HG03342 (cell line): ENCODE measurements at regions not wholly inside any gene's neighbourhood (a gene's known extent, or its start where the extent isn't known, plus 50 kb on each side); places are given as distances from the start of the nearest gene placed in this dataset.
"Not testable (repeated sequence)": the region's sequence is repeated elsewhere in the genome, so short reads cannot be mapped to it uniquely, and the experiment has no call there.

Experiments used
- ATAC-seq: cut with Tn5 transposase; IDR thresholded peaks from one replicate; pipeline ENCODE4 v1.9.1; 2021; ENCODE audit warnings: mild to moderate bottlenecking, moderate library complexity; ENCODE audit not compliant: unreplicated experiment

- ATAC-seq = no peak
These were observed 712.5 kb upstream of the SLIT2 start for GRCh38 chr4:19539201-19539600.

- ATAC-seq = no peak
These were observed 717.5 kb upstream of the SLIT2 start for GRCh38 chr4:19534159-19534558.

GRCh38 chr4:19531906-19532848 is 719.5 kb upstream of the SLIT2 start:
- ATAC-seq = no peak

GRCh38 chr4:19523964-19524363 is 727.7 kb upstream of the SLIT2 start:
- ATAC-seq = no peak

GRCh38 chr4:19522966-19523365 is 728.7 kb upstream of the SLIT2 start:
- no peak for ATAC-seq

GRCh38 chr4:19520939-19521520 is 730.7 kb upstream of the SLIT2 start:
- no peak for ATAC-seq

- no peak for ATAC-seq
These were observed 737.2 kb upstream of the SLIT2 start for GRCh38 chr4:19514276-19515070.

GRCh38 chr4:19512086-19512485 is 739.6 kb upstream of the SLIT2 start:
- ATAC-seq = no peak

- ATAC-seq = no peak
These were observed 740.7 kb upstream of the SLIT2 start for GRCh38 chr4:19510993-19511392.

GRCh38 chr4:19508442-19508841 is 743.3 kb upstream of the SLIT2 start:
- no peak for ATAC-seq

- no peak for ATAC-seq
These were observed 754.0 kb upstream of the SLIT2 start for GRCh38 chr4:19497705-19498104.

- no peak for ATAC-seq
These were observed 754.9 kb upstream of the SLIT2 start for GRCh38 chr4:19496756-19497155.

- no peak for ATAC-seq
These were observed 756.7 kb upstream of the SLIT2 start for GRCh38 chr4:19494961-19495360.

- no peak for ATAC-seq
These were observed 759.1 kb upstream of the SLIT2 start for GRCh38 chr4:19492606-19493005.

- ATAC-seq = no peak
These were observed 765.3 kb upstream of the SLIT2 start for GRCh38 chr4:19486400-19486799.

GRCh38 chr4:19478791-19479190 is 772.9 kb upstream of the SLIT2 start:
- no peak for ATAC-seq

- no peak for ATAC-seq
These were observed 778.1 kb upstream of the SLIT2 start for GRCh38 chr4:19473569-19473968.

GRCh38 chr4:19472666-19473065 is 779.0 kb upstream of the SLIT2 start:
- no peak for ATAC-seq

- not testable (repeated sequence) for ATAC-seq
These were observed 781.7 kb upstream of the SLIT2 start for GRCh38 chr4:19470001-19470400.

GRCh38 chr4:19462117-19462516 is 789.6 kb upstream of the SLIT2 start:
- ATAC-seq = no peak

GRCh38 chr4:19455850-19456602 is 795.7 kb upstream of the SLIT2 start:
- no peak for ATAC-seq
